Sigmoid colon (tissue), 6 donors: ENCODE measurements at regions not wholly inside any gene's neighbourhood (a gene's known extent, or its start where the extent isn't known, plus 50 kb on each side); places are given as distances from the start of the nearest gene placed in this dataset.

Source experiments
- DNase-seq: peaks from one replicate; pipeline ENCODE4 v3.0.0-alpha.2; 2019
- H3K27ac ChIP-seq, 4 donors: fragments of 200-600 bp; sonication (generic); one replicate each; pipeline ENCODE4 v1.5.1; 2016 to 2019; ENCODE audit warnings: mild to moderate bottlenecking in 1 of 4
- H3K27me3 ChIP-seq, 3 donors: fragments of 200-600 bp; sonication (generic); one replicate each; pipeline ENCODE4 v1.5.1; 2019; ENCODE audit warnings: mild to moderate bottlenecking in 1 of 3
- H3K36me3 ChIP-seq, 4 donors: fragments of 200-600 bp; sonication (generic); one replicate each; pipeline ENCODE4 v1.5.1; 2016 to 2019
- H3K4me1 ChIP-seq, 4 donors: fragments of 200-600 bp; sonication (generic); one replicate each; pipeline ENCODE4 v1.5.1; 2017 to 2019
- H3K4me3 ChIP-seq, 4 donors: fragments of 200-600 bp; sonication (generic); one replicate each; pipeline ENCODE4 v1.5.1; 2017 to 2019; ENCODE audit warnings: mild to moderate bottlenecking in 2 of 4, moderate library complexity in 1 of 4
- H3K9me3 ChIP-seq, 4 donors: fragments of 200-600 bp in 3 of 4; sonication (generic) in 3 of 4; one replicate each; pipeline versions ENCODE4 v1.5.1 to v1.6.1; 2013 to 2019
- CTCF ChIP-seq, 4 experiments: fragments of 450-650 bp in 3 of 4; fragments of 200-600 bp in 1 of 4; IDR thresholded peaks; one replicate each; pipeline ENCODE4 v1.5.1; 2016 to 2019; ENCODE audit warnings: antibody characterized with exemption in 4 of 4, mild to moderate bottlenecking in 3 of 4, moderate library complexity in 2 of 4
- EP300 ChIP-seq, 4 donors: sonication (generic); formaldehyde crosslinking; IDR thresholded peaks; one replicate each; pipeline ENCODE4 v1.6.1; 2017; ENCODE audit warnings: antibody characterized with exemption in 4 of 4
- POLR2A ChIP-seq, 2 donors: fragments of 450-650 bp; IDR thresholded peaks; one replicate each; pipeline ENCODE4 v1.6.1; 2016; ENCODE audit warnings: antibody characterized with exemption in 2 of 2, mild to moderate bottlenecking in 2 of 2, moderate library complexity in 2 of 2
- POLR2AphosphoS5 ChIP-seq, 4 donors: sonication (generic); formaldehyde crosslinking; IDR thresholded peaks; one replicate each; pipeline ENCODE4 v1.6.1; 2017; ENCODE audit warnings: antibody characterized with exemption in 4 of 4
- WGBS, 2 donors: extraction: QIAGEN DNeasy Blood & Tissue Kit; methylation state at CpG; one replicate each; pipeline ENCODE4 v1.1.7; 2013; 5-methylcytosine and 5-hydroxymethylcytosine counted together
- intact Hi-C: fragments of 100-400 bp; cut with DNase I; formaldehyde crosslinking; loops from one replicate; pipeline ENCODE4 v1.15.1; 2023
- donor health status: healthy with polysubstance abuse.
- donor health status: healthy.

- no peak for DNase-seq
- no peak for TF ChIP-seq EP300 (IDR thresholded peaks at IDR 0.05)
- no peak for TF ChIP-seq CTCF (IDR thresholded peaks at IDR 0.05)
- TF ChIP-seq POLR2A (IDR thresholded peaks at IDR 0.05): no peak
- TF ChIP-seq POLR2AphosphoS5 (IDR thresholded peaks at IDR 0.05): no peak
- WGBS, 2 donors: 67 to 71% methylated on average over 3 of the region's 3 CpGs
Measured at GRCh38 chr10:44763331-44763730, 147.8 kb upstream of the TMEM72 start.

GRCh38 chr10:44765299-44765698, 145.8 kb upstream of the TMEM72 start:
- DNase-seq: no peak
- no peak overlapping the region for H3K4me3 ChIP-seq
- no peak overlapping the region for H3K27ac ChIP-seq
- 43 to 75% methylated on average over 1 of the region's 1 CpG for WGBS, 2 donors
- H3K9me3 ChIP-seq: no peaks in the 10 kb centered on the region
- no peaks in the 10 kb centered on the region for H3K36me3 ChIP-seq
- intact Hi-C loops: no loop called here
- TF ChIP-seq POLR2AphosphoS5 (IDR thresholded peaks at IDR 0.05) (no peak), CTCF (IDR thresholded peaks at IDR 0.05) (no peak), POLR2A (IDR thresholded peaks at IDR 0.05) (no peak), EP300 (IDR thresholded peaks at IDR 0.05) (no peak)
- H3K27me3 ChIP-seq: no peaks in the 10 kb centered on the region
- peaks cover 0 to 19% (median 5%) of the 10 kb centered on the region in 4 donors for H3K4me1 ChIP-seq

More at GRCh38 chr10:44763331-44763730, 147.8 kb upstream of the TMEM72 start:
- Histone ChIP-seq H3K4me3 (no peak overlapping the region), H3K27ac (no peak overlapping the region), H3K36me3 (no peaks in the 10 kb centered on the region), H3K4me1 (peaks cover 0 to 9% (median 0%) of the 10 kb centered on the region in 4 donors), H3K27me3 (no peaks in the 10 kb centered on the region), H3K9me3 (no peaks in the 10 kb centered on the region)
- intact Hi-C loops: no loop called here

- intact Hi-C loops: no loop called here
- Histone ChIP-seq H3K9me3 (no peaks in the 10 kb centered on the region), H3K36me3 (no peaks in the 10 kb centered on the region), H3K27ac (no peak overlapping the region), H3K4me3 (no peak overlapping the region), H3K27me3 (no peaks in the 10 kb centered on the region), H3K4me1 (peaks cover 0 to 16% (median 6%) of the 10 kb centered on the region in 4 donors)
- WGBS, 2 donors: 91 to 95% methylated on average over 5 of the region's 5 CpGs
- no peak for DNase-seq
- TF ChIP-seq CTCF (IDR thresholded peaks at IDR 0.05) (no peak), POLR2AphosphoS5 (IDR thresholded peaks at IDR 0.05) (no peak), POLR2A (IDR thresholded peaks at IDR 0.05) (no peak), EP300 (IDR thresholded peaks at IDR 0.05) (no peak)
Measured at GRCh38 chr10:44766631-44767030, 144.5 kb upstream of the TMEM72 start.

GRCh38 chr10:44769450-44769849, 141.7 kb upstream of the TMEM72 start:
- no peak for DNase-seq
- intact Hi-C loops: no loop called here
- H3K27ac ChIP-seq: no peak overlapping the region
- H3K36me3 ChIP-seq: no peaks in the 10 kb centered on the region
- no peak overlapping the region for H3K4me3 ChIP-seq
- H3K9me3 ChIP-seq: no peaks in the 10 kb centered on the region
- TF ChIP-seq POLR2A (IDR thresholded peaks at IDR 0.05) (no peak), CTCF (IDR thresholded peaks at IDR 0.05) (no peak), EP300 (IDR thresholded peaks at IDR 0.05) (no peak), POLR2AphosphoS5 (IDR thresholded peaks at IDR 0.05) (no peak)
- H3K4me1 ChIP-seq: peaks cover 0 to 16% (median 6%) of the 10 kb centered on the region in 4 donors
- H3K27me3 ChIP-seq: no peaks in the 10 kb centered on the region
- 19 to 58% methylated on average over 1 of the region's 1 CpG for WGBS, 2 donors
